Stimulated activated CD4-positive, alpha-beta T cell treated with anti-CD3 and anti-CD28 coated beads, TNF-alpha, amount 100 ng/mL, for 4 hours (primary cell): ENCODE measurements at regions not wholly inside any gene's neighbourhood (a gene's known extent, or its start where the extent isn't known, plus 50 kb on each side); places are given as distances from the start of the nearest gene placed in this dataset.
"Not testable (repeated sequence)": the region's sequence is repeated elsewhere in the genome, so short reads cannot be mapped to it uniquely, and the experiment has no call there.

Source experiments
- DNase-seq, 3 experiments: peaks; one replicate each; pipeline ENCODE4 v3.0.0-alpha.2; 2020; ENCODE audit warnings: low read depth in 3 of 3

- DNase-seq, result no peak
Observed at GRCh38 chr3:17905996-17906395, 163.6 kb upstream of the TBC1D5 start.

GRCh38 chr3:17901893-17902292 lies 159.5 kb upstream of the TBC1D5 start:
- no peak for DNase-seq

GRCh38 chr3:17894434-17895060 lies 152.1 kb upstream of the TBC1D5 start:
- DNase-seq, result peak in 1 of 3 experiments; percentile 2

GRCh38 chr3:17891139-17891856 lies 148.9 kb upstream of the TBC1D5 start:
- DNase-seq, result no peak

- DNase-seq, result no peak
Observed at GRCh38 chr3:17885986-17886385, 143.6 kb upstream of the TBC1D5 start.

- no peak for DNase-seq
Observed at GRCh38 chr3:17882981-17883380, 140.6 kb upstream of the TBC1D5 start.

GRCh38 chr3:17877299-17877698 lies 134.9 kb upstream of the TBC1D5 start:
- no peak for DNase-seq

DNA sequence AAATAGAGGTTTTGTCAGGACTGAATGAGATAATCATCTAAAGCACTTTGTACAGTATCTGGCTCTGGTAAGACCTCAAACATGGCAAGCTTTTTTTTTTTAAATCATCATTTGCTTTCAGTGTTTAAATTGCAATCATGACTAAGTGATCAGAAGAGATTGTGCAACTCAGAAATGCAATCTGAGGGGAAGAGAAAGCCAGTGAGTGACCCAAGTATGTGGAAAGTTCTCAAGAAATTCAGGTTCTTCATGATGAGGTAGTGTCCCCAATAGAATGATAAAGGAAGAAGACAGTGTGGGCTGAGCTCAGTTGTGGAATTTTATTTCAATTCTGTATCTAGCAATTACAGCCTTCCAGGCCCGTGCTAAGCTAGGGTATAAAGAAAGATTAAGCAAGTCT lies 132.2 kb upstream of the TBC1D5 start:
- no peak for DNase-seq

GRCh38 chr3:17872457-17872856 lies 130.0 kb upstream of the TBC1D5 start:
- no peak for DNase-seq

DNA sequence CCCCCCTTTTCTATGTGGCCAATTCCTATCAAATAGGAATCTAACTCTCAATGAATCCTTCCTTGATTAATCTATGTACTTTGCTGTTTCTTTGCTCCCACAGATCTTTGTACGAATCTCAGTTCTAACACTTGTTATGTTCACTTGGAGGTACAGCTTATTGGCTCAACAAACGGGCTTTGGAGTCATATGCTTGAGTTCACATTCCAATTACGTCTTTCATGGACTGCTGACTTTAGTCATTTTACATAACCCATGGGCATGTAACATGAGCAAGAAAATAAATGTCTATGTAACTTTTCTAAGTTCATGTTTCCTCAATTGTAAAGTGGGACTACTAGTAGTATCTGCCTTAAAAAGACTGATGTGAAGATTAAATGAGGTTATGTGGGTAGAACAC lies 123.2 kb upstream of the TBC1D5 start:
- no peak for DNase-seq

DNA sequence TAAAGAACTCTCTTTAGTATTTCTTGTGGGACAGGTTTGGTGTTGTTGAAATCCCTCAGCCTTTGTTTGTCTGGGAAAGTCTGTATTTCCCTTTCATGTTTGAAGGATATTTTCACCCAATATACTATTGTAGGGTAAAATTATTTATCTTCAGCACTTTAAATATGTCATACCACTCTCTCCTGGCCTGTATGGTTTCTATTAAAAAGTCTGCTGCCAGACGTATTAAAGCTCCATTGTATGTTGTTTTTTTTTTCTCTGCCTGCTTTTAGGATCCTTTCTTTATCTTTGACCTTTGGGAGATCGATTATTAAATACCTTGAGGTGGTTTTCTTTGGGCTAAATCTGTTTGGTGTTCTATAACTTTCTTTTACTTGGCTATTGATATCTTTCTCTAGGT lies 119.0 kb upstream of the TBC1D5 start:
- no peak for DNase-seq

- DNase-seq, result not testable (repeated sequence)
Observed at GRCh38 chr3:17860840-17861471, 118.5 kb upstream of the TBC1D5 start.

- DNase-seq, result no peak
Observed at GRCh38 chr3:17852217-17852616, 109.8 kb upstream of the TBC1D5 start.

DNA sequence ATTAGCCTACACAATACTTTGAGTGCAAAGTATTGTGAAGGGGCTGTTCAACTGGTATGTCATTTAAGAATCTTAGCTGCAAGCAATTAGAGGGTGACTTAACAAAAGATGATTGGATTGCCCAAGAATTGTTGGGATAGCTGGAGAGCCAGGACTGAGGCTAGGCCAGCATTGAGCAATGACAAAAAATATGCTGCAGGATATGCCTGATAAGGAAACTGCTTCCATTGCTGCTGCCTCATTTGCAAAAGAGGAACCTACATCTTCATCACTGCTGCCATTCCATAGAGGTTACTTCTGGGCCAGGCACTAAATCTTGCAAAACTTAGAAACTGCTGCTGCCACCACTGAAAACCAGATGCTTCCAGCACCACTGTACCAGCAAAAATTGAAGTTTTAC lies 108.0 kb upstream of the TBC1D5 start:
- DNase-seq, result no peak

- DNase-seq, result no peak
Observed at GRCh38 chr3:17848102-17848501, 105.7 kb upstream of the TBC1D5 start.

GRCh38 chr3:17847156-17847555 lies 104.7 kb upstream of the TBC1D5 start:
- DNase-seq, result no peak

DNA sequence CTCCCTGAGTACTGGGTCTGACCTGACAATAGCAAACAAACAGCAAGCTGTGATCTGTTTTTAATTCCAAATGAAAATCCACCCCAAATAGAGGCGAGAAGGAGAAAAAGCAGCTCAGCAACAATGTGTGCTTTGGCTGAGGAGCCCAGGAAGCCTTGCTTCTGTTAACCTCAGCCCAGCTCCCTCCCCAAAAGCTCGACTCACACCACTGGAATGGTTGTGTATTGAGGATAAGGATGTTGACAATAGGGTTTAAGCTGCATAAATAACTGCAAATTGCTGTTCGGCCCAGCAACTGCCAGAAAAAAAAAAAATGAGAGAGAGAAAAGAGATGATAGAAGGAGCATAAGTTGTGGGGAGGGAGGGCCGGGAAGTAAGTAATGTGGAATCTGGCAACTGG lies 104.0 kb upstream of the TBC1D5 start:
- DNase-seq, result no peak

DNA sequence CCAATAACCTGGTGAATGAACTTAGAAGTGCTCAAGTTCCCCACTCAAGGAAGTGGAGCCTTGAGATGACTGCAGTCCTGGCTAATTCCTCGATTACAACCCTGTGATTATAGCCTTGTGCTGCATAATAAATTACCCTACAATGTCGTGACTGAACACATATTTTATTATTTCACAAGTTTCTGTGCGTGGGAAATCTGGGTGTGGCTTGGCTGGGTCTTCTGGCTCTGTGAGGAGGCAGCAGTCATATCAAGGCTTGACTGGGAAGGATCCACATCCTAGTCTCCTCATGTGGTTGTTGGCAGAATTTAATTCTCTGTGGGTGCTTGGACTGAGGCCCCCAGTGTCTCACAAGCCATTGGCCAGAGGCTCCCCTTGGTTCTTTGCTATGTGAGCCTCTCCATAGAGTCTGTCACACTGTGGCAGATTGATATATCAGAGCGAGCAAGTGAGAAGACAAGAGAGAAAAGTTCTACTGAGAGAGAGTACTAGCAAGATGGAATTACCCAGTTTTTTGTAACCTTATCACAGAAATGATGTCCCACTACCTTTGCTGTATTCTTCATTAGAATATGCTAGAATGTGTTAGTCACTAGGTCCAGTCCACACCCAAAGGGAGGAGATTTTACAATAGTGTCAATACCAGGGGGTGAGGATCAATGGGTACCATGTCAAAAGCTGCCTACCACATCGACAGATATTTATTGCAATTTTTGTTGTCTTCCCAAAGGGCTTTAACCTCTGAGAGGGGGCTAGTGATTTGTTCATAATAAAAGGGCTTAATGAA lies 102.8 kb upstream of the TBC1D5 start:
- no peak for DNase-seq

- no peak for DNase-seq
Observed at GRCh38 chr3:17844236-17844635, 101.8 kb upstream of the TBC1D5 start.

DNA sequence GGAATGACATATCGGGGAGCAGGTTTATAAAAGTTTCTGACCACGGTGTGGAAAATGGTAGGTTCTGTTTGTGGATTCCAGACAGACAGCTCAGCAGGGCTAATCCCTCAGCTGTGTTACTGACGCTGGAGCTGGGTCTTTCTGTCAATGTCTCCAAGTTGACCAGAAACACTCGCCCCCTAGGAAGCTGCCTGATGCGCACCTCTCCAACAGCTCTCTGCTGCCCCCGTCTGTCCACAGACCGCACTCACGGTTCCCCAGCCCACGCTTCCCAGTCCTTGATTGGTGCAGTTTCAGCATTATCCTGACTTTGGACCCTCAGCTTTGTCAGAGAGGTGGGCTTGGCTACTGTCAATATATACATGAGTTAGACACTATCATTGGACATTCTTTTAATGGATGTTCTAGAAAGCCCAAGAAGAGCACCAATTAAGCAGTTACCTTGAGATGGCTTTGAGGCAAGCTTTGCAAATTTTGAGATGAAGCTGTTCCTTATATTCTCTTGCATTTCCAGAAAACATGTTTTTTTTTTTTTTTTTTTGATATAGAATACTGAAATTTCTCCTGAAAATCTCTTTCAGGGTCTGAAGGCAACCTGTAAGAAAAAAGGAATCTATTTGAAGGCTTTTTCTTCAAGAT lies 98.9 kb upstream of the TBC1D5 start:
- peak; percentile 41 to 56 (median 47) for DNase-seq

DNA sequence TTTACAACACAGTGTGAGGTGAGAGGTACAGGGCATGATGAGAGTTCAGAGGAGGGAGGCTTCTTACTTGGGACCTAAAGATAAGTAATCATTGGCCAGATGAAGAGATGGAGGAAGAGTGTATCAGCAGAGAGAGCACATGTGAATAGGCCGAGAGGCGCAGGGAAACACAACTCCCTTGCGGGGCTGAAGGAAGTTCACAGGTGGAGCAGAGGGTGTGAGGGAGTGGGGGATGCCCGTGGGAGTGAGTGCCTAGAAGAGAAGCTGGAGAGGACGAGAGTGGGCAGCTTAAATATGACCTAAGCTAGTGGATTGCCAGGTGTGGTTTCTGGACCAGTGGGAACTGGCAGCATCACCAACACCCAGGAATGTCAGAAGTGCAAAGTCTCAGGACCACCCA lies 98.2 kb upstream of the TBC1D5 start:
- DNase-seq, result no peak

DNA sequence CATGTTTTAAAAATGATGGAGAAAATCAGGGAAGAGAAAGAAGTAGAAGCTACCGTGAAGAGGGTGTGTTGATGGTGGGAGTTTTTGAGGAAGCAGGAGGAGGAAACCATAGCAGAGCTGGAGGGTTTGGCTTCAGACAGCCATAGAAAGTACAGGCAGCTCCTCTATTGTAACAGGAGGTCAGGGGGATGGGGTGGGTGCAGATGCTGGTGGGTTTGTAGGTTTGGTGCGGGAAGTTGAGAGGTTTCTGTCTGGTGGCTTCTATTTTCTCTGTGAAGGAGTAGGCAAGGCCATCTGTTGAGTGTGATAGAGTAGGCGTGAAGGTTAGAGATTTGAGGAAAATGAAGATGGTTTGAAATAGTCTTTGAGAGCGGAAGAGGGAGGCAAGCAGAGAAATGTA lies 97.7 kb upstream of the TBC1D5 start:
- DNase-seq, result no peak
